Esophagus squamous epithelium (tissue), 5 donors: ENCODE measurements at regions not wholly inside any gene's neighbourhood (a gene's known extent, or its start where the extent isn't known, plus 50 kb on each side); places are given as distances from the start of the nearest gene placed in this dataset.
"Not testable (repeated sequence)": the region's sequence is repeated elsewhere in the genome, so short reads cannot be mapped to it uniquely, and the experiment has no call there.

Source experiments
- DNase-seq: peaks from one replicate; lab custom pipeline; 2025; lab: John Stamatoyannopoulos, UW
- H3K27ac ChIP-seq, 4 donors: fragments of 200-600 bp; sonication (generic); one replicate each; pipeline ENCODE4 v1.5.1; 2016 to 2019; ENCODE audit warnings: mild to moderate bottlenecking in 1 of 4
- H3K27me3 ChIP-seq, 4 donors: fragments of 200-600 bp; sonication (generic); 1 replicate in 3 of 4; 2 replicates in 1 of 4; pipeline versions ENCODE4 v1.5.1 to v1.6.0; 2017 to 2021; ENCODE audit warnings: antibody characterized with exemption in 1 of 4
- H3K36me3 ChIP-seq, 3 donors: fragments of 200-600 bp; sonication (generic); one replicate each; pipeline ENCODE4 v1.5.1; 2016 to 2019
- H3K4me1 ChIP-seq, 3 donors: fragments of 200-600 bp; sonication (generic); one replicate each; pipeline ENCODE4 v1.5.1; 2017 to 2019
- H3K4me3 ChIP-seq, 4 donors: fragments of 200-600 bp; sonication (generic); 1 replicate in 3 of 4; 2 replicates in 1 of 4; pipeline ENCODE4 v1.5.1; 2016 to 2019; ENCODE audit warnings: mild to moderate bottlenecking in 2 of 4, moderate library complexity in 1 of 4
- H3K9me3 ChIP-seq, 3 donors: fragments of 200-600 bp; sonication (generic); one replicate each; pipeline ENCODE4 v1.5.1; 2016 to 2019
- POLR2A ChIP-seq, 4 donors: fragments of 450-650 bp; IDR thresholded peaks; one replicate each; pipeline ENCODE4 v1.6.1; 2017; ENCODE audit warnings: antibody characterized with exemption in 4 of 4, mild to moderate bottlenecking in 4 of 4, moderate library complexity in 3 of 4
- WGBS, 2 donors: methylation state at CpG; one replicate each; pipeline ENCODE4 v1.1.5; 2018; 5-methylcytosine and 5-hydroxymethylcytosine counted together
- intact Hi-C: fragments of 100-400 bp; cut with DNase I; formaldehyde crosslinking; loops from one replicate; pipeline ENCODE4 v1.15.0; 2022
- small RNA-seq, 4 donors: library from RNA; depleted of rRNA; stranded (forward); fragments of <200 nt; gene quantifications; one replicate each; pipeline ENCODE3, GENCODE V24; 2016
- TF ChIP-seq, protein P1 (sequence below), 6 experiments: fragments of 450-650 bp in 4 of 6; fragments of 200-600 bp in 2 of 6; sonication (generic) in 2 of 6; IDR thresholded peaks; one replicate each; pipeline ENCODE4 v1.5.1; 2016 to 2019; ENCODE audit warnings: antibody characterized with exemption in 6 of 6, mild to moderate bottlenecking in 4 of 6, moderate library complexity in 4 of 6
- donor health status: DM: yes; HTN: yes; CAD: no.

DNA sequence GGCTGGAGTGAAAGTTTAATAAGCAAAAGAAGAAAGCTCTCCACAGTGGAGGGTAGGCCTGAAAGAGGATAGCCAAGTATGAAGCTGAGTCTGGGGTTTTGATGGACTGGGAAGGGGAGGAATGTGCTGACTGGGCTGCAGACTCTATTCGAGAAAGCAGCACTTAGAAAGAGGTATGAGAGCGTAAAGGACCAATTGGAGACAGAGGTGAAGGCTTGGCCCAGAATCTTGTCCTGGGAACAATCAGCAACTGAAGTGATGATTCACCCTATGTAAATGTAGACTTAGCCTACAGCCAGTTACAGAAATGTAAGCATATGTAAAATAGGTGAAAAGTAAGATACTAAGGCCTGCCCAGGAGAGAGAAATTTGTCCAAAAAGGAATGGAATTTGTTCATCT lies 111.2 kb upstream of the HSFY2 start:
- no peak overlapping the region for H3K27ac ChIP-seq
- H3K27me3 ChIP-seq: no peaks in the 10 kb centered on the region
- H3K4me3 ChIP-seq: no peak overlapping the region
- no peaks in the 10 kb centered on the region for H3K4me1 ChIP-seq
- 55% methylated on average over 2 of the region's 2 CpGs; no CpG with 5 or more reads in 1 of the 2 donors for WGBS, 2 donors
- intact Hi-C loops: no loop called here
- no peaks in the 10 kb centered on the region for H3K36me3 ChIP-seq
- DNase-seq: no peak
- H3K9me3 ChIP-seq: no peaks in the 10 kb centered on the region
- no peak for TF ChIP-seq POLR2A (IDR thresholded peaks at IDR 0.05)
- TF ChIP-seq, protein P1, sequence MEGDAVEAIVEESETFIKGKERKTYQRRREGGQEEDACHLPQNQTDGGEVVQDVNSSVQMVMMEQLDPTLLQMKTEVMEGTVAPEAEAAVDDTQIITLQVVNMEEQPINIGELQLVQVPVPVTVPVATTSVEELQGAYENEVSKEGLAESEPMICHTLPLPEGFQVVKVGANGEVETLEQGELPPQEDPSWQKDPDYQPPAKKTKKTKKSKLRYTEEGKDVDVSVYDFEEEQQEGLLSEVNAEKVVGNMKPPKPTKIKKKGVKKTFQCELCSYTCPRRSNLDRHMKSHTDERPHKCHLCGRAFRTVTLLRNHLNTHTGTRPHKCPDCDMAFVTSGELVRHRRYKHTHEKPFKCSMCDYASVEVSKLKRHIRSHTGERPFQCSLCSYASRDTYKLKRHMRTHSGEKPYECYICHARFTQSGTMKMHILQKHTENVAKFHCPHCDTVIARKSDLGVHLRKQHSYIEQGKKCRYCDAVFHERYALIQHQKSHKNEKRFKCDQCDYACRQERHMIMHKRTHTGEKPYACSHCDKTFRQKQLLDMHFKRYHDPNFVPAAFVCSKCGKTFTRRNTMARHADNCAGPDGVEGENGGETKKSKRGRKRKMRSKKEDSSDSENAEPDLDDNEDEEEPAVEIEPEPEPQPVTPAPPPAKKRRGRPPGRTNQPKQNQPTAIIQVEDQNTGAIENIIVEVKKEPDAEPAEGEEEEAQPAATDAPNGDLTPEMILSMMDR (IDR thresholded peaks at IDR 0.05): no peak

DNA sequence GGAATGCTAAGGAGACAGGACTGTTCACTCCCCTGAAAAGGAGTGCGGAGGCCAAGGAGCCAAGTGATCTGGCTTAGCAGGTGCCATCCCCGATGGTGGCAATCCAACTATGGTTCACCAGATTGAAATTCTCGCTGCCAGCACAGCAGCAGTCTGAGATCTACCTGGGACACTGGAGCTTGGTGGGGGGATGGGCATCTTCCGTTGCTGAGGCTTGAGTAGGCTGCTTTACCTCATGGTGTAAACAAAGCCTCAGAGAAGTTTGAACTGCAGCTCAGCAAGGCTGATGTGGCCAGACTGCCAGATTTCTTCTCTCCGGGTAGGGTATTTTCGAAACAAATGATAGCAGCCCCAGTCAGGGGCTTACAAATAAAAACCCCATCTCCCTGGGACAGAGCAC lies 95.6 kb upstream of the HSFY2 start:
- H3K27me3 ChIP-seq, intact Hi-C loops, H3K4me1 ChIP-seq, H3K36me3 ChIP-seq, H3K4me3 ChIP-seq, H3K9me3 ChIP-seq, H3K27ac ChIP-seq, DNase-seq: not testable (repeated sequence)
- no CpG with 5 or more reads among the region's 6 CpGs for WGBS, 2 donors

DNA sequence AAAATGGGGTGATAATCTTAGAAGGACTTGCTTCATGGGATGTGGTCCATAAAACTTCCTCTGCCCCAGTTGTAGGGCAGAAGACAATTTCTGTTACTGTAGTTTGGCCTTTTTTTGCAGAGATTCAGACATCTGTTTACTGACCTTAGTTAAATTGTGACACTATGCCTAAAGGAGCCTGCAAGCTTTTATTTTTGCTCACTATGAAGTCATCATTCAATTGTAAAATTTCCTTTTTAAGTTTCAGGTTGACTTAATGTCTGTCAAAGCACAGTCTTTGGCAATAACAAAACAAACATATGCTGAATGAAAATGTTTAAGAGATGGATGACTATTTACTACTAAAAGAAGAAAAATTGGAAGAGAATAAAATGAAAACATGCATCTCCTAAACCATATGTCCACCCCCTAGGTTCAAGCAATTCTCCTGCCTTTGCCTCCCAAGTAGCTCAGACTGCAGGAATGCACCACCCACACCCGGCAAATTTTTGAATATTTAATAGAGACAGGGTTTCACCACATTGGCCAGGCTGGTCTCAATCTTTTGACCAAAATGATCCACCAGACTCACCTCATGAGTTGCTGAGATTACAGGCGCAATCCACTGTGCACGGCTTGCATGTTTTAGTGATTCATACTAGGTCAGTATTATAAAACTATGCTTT lies 93.5 kb upstream of the HSFY2 start:
- intact Hi-C loops, H3K4me3 ChIP-seq, H3K9me3 ChIP-seq, H3K27me3 ChIP-seq, H3K27ac ChIP-seq, DNase-seq, H3K4me1 ChIP-seq, H3K36me3 ChIP-seq: not testable (repeated sequence)
- no CpG with 5 or more reads among the region's 3 CpGs for WGBS, 2 donors

DNA sequence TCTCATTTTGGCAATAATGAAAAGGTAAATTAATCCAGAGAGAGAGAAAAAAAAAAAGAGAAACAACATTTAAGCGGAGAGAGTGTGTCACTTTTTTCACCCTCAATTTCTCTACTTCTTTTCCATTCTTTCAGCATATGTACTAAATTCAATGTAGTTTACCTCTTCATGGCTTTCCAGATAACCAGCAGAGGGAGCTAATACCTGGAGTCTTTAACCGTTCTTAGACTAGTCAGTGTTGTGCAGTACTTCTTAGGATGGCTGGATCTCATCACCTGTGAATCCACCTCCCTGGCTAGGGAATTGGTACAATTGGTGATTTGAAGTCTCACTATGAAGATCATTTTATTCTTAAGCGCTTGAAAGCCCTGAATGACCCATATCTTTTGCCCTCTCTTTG lies 87.3 kb upstream of the HSFY2 start:
- H3K4me3 ChIP-seq, intact Hi-C loops, DNase-seq, H3K9me3 ChIP-seq, H3K27ac ChIP-seq, H3K27me3 ChIP-seq, H3K36me3 ChIP-seq, H3K4me1 ChIP-seq: not testable (repeated sequence)
- WGBS, 2 donors: no CpG with 5 or more reads among the region's 3 CpGs

DNA sequence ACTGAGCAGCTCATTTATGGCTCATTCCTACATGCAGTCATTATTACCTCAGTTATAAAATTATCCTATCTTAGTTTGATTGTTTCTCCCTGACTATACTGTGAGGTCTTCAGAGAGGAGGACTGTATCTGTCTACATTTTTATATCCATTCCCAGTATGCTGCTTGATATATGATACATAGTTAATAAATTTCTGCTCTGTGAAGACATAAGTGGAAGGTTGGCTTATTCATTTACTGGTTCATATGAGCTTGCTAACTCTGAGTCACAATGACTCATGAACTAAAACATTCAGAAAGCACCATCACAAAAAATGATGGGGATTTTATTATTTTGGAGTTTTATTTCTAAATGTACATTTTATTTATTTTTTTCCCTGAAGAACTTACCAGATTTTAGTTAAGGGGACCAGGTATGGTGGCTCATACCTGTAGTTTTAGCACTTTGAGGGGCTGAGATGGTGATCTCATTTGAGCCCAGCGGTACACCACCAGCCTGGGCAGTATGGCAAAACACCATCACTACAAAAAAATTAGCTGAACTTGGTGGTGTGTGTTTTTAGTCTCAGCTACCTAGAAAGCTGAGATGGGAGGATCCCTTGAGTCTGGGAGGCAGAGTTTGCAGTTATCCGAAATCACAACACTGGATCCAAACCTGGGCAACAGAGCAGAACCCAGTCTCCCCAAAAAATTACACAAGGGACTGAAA lies 85.1 kb upstream of the HSFY2 start:
- WGBS, 2 donors: no CpG with 5 or more reads among the region's 2 CpGs
- not testable (repeated sequence) for H3K9me3 ChIP-seq, H3K4me1 ChIP-seq

DNA sequence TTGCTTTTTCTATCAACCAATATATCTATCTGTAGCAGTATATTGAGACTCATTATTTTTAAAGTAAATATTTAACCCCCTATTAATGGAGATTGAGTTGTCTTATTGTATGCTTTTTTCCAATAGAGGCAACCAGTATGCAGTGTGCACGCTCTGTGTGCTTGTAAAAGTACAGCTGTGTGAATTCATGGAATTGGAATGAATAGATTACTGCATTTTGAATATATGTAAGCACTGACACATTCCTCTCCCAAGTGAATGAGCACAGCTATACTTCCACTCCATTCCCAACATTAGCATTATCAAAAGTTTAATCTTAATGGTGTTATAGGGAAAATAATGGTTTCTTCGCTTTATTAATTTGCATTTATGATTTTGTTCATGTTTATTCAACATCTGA lies 81.6 kb upstream of the HSFY2 start:
- H3K27me3 ChIP-seq, H3K27ac ChIP-seq, H3K36me3 ChIP-seq, H3K9me3 ChIP-seq, DNase-seq, intact Hi-C loops, H3K4me3 ChIP-seq, H3K4me1 ChIP-seq: not testable (repeated sequence)
- WGBS, 2 donors: no CpG with 5 or more reads among the region's 2 CpGs

More for the DNA sequence above, 85.1 kb upstream of the HSFY2 start:
- H3K36me3 ChIP-seq, intact Hi-C loops, DNase-seq, H3K27ac ChIP-seq, H3K4me3 ChIP-seq, H3K27me3 ChIP-seq: not testable (repeated sequence)

DNA sequence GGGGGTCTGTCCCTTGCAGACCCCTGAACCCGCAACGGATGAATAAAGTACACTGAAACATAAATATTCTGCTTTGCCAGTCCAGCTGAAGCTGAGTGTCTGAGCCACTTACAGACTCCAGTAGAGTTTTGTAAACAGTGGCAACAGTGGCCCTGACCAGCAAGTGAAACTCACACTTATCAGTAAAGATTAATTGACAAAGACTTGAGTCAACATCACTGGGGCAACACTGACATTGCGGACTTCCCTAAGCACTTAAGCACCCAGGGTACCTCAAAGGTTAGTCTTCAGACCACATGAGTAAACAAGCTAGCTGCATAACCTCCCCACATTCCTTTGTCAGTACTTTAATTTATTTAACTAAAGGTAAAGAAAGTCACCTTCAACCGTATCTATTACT lies 79.8 kb upstream of the HSFY2 start:
- DNase-seq, H3K36me3 ChIP-seq, H3K27ac ChIP-seq, intact Hi-C loops, H3K4me3 ChIP-seq, H3K4me1 ChIP-seq, H3K9me3 ChIP-seq, H3K27me3 ChIP-seq: not testable (repeated sequence)
- WGBS, 2 donors: no CpG with 5 or more reads among the region's 4 CpGs

DNA sequence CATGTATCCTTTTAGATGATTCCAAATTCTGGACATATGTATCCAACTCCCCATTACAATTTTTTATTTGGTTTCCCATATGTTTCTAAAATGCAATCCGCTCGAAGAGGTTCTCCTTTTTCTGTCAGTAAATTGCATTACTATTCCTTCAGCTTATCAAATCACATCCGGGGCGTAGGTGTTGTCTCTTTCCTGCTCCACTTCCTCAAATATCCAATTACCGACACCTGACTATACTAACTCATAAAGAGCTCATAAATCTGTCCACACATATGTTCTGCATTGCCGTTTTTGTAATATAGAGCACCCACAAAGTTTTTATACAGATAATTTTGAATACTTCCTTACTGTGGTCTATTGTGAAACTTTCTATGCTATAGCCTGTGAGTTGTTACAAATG lies 63.1 kb upstream of the HSFY2 start:
- intact Hi-C loops, H3K4me3 ChIP-seq, H3K27me3 ChIP-seq, H3K27ac ChIP-seq, DNase-seq, H3K36me3 ChIP-seq, H3K9me3 ChIP-seq, H3K4me1 ChIP-seq: not testable (repeated sequence)
- WGBS, 2 donors: no CpG with 5 or more reads among the region's 6 CpGs

Small RNA genes in the stretch of these regions (small RNA-seq; reads per million reads assigned to genes)
- gene CD24P4 (0 to 0.42 (median 0.09) reads per million in 4 donors), gene MTCYBP2 (0 reads per million in 4 donors), gene RNU6-255P (0 reads per million in 4 donors)
